GM18870 (cell line): ENCODE measurements at regions not wholly inside any gene's neighbourhood (a gene's known extent, or its start where the extent isn't known, plus 50 kb on each side); places are given as distances from the start of the nearest gene placed in this dataset.
"Not testable (repeated sequence)": the region's sequence is repeated elsewhere in the genome, so short reads cannot be mapped to it uniquely, and the experiment has no call there.

Source experiments
- ATAC-seq: cut with Tn5 transposase; IDR thresholded peaks from one replicate; pipeline ENCODE4 v1.9.1; 2021; ENCODE audit warnings: moderate library complexity; ENCODE audit not compliant: unreplicated experiment

- not testable (repeated sequence) for ATAC-seq
These were observed 80.7 kb downstream of the SPTSSA start for GRCh38 chr14:34381304-34381703.

DNA sequence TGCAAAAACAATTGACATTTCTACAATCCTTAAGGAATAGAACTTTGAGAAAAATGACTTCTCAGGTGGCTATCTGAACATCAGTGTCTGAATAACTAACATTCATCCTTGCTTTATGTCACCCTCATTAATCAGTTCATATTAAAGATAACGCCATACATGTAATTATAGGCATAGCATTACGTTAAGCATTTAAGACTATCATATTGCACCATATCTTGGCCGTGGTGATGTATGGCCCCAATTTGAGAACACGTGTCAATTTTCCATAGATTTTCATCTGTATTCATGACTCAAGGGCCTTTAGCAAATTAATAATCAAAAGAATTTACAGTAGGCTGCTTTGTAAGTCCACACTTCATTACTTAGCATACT, 81.6 kb downstream of the SPTSSA start:
- no peak for ATAC-seq

- no peak for ATAC-seq
These were observed 82.1 kb downstream of the SPTSSA start for GRCh38 chr14:34379816-34380470.

GRCh38 chr14:34376649-34377267, 85.3 kb downstream of the SPTSSA start:
- no peak for ATAC-seq

GRCh38 chr14:34374998-34375740, 86.9 kb downstream of the SPTSSA start:
- no peak for ATAC-seq

- no peak for ATAC-seq
These were observed 88.8 kb downstream of the SPTSSA start for GRCh38 chr14:34373191-34373590.

DNA sequence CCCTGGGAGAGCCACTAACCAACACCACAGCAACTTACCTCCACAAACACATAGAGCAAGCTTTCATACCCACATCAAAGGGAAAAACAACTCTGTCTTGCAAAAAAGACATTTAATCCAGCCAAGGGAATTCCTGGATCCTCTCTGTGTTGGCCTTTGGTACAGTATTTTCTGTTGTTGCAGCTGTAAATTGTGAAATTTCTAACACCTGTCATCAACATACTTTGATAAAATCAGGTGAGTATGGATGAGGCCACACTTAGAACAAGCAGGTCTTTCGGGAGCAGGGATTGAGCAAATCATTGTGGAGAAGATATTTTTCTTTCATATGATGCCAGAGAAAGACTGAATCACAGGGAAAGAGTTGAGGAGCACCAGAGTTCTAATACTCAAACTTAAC, 89.3 kb downstream of the SPTSSA start:
- no peak for ATAC-seq

DNA sequence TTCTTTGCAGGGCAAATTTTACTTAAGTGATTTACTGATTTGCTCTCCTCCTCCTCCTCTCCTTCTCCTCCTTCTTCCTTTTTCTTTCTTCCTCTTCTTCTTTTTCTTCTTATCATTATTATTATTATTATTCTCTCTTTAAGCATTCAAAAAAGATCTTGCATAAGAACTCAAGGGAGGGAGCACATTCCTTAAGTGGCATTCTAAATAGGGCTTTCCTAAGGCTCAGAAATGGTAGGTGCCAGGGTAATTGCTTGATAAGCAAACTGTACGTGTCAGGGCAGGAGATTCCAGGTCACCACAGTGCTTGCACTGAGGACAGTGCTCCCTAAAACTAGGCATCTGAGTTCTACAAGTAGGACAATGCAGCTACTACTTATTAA, 92.4 kb downstream of the SPTSSA start:
- ATAC-seq, result no peak

- no peak for ATAC-seq
These were observed 92.9 kb downstream of the SPTSSA start for GRCh38 chr14:34368971-34369647.

DNA sequence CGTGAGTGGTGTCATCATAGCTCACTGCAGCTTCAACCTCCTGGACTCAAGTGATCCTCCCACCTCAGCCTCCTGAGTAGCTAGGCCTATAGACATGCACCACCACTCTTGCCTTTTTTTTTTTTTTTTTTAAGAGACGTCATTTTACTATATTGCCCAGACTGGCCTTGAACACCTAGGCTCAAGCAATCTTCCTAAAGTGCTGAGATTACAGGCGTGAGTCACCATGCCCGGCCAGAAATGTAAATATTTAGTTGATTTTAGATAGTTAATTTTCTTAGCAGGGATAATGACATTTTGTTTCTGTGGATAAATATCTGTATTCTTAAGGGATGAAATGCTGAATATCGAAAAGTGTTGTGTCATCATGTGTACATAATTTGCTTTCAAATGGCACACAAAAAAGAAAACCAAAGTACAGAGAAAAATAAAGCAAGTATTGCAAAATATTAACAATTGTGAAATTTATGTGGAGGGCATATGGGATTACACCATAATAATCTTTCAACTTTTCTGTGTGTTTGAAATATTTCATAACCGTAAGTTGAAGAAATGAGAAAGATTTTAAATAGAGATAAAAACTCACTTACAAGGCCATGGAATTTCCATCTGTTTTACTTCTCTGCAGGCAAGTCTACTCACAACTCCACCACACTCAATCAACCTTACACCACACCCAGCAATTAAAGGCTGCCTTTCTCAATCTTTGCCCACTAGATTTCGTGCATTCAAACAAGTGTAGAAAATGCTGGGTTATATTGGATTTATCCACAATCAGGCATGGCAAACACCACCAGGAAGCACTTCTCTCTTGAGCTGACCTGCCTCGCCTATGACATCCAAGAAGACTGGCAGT, 93.7 kb downstream of the SPTSSA start:
- ATAC-seq, result no peak

GRCh38 chr14:34365309-34365915, 96.6 kb downstream of the SPTSSA start:
- no peak for ATAC-seq

DNA sequence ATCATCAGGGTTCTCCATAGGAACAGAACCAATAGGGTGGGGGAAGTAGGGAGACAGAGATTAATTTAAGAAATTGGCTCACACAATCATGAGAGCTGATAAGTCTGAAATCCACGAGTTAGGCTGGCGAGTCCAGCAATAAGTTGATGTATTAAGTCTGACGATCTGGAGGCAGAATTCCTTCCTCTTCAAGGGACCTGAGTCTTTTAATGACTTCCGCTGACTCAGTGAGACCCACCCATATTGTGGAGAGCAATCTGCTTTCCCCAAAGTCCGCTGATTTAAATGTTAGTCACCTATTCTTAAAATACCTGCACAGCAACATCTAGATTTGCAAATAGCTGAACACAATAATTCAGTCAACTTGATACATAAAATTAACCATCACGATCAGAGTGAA, 97.8 kb downstream of the SPTSSA start:
- ATAC-seq, result no peak

DNA sequence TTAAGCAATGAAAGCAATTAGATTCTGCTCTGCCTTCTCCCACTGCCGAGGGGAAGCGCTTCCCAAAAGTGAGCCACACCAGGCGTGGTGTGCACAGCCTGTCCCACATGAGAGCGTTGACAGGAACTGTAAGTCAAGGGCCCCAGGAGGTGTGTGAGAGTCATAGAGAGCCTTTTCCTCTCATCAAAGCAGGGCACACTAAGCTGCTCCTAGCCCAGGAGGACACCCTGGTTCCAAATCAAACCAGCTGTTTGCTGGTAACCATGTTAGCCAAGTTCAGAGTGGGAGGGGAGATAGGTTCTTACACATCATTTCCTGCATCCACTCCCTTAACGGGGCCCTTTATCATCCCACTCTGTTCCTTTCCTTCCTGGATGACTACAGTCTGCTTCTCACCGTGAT, 98.3 kb downstream of the SPTSSA start:
- no peak for ATAC-seq

DNA sequence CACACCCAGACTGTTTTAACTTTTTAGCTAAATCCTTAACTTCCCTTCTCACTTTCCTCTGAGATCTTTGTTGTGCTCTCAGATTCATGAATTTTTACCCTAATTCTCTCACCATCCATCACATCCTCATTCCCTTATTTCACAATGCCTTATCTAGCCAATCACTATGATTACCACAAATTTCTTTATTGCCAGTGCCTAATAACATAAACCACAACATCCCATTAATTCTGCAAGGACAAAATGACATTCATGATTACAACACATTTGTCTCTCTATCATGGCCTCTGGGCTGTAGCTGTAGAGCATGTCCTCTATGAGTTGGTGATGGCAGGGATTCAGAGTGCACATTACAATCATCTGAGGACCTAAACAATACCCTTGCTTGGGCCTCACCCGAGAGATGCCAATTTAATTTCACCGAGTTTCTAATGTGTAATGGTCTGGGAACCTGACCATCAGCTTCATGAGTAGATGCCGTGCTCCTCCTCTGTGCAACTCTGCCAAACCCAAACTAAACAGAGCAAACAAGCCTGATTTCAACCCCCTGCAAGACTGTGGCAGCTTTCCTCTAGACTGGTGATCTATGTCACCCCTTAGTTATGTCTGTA, 99.3 kb downstream of the SPTSSA start:
- ATAC-seq, result no peak

- ATAC-seq, result no peak
These were observed 100.5 kb downstream of the SPTSSA start for GRCh38 chr14:34361504-34362011.

GRCh38 chr14:34359420-34360117, 102.5 kb downstream of the SPTSSA start:
- ATAC-seq, result no peak

- ATAC-seq, result no peak
These were observed 105.8 kb downstream of the SPTSSA start for GRCh38 chr14:34356264-34356654.

DNA sequence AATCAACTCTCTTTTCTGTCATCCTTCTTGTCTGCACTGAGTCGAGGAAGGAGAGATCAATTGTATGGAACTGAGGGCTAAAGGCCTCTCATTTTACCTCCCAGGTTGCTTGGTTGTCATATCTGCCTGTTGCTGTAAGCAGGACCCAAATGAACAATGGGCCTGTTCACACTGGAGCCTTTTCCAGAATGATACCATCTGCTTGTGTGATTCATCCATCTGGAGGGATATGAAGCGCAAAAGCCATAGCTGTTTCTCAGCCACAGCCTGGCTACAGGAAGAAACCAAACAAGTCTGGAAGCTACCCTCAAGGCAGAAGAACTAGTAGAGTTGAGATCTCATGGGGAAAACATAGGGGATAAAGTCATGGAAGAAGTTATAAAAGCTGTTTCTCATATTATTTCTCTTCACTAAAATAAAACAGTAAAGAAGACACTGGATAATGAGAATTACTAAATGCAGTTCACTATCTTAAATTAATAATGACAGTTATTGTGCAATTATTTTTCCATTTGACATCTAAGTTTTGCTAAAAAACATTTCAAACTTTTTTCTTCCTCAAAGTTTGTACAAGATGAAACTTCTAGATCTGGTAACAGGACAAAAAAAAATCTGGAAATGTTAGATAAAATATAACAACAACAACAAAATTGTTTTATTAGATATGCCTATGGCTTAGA, 106.3 kb downstream of the SPTSSA start:
- no peak for ATAC-seq

- no peak for ATAC-seq
These were observed 107.5 kb downstream of the SPTSSA start for GRCh38 chr14:34354556-34354955.
